BJ (cell line): ENCODE measurements at regions not wholly inside any gene's neighbourhood (a gene's known extent, or its start where the extent isn't known, plus 50 kb on each side); places are given as distances from the start of the nearest gene placed in this dataset.

Experiments
- CTCF ChIA-PET: fragments of 350-600 bp; formaldehyde crosslinking; extraction: SDS; loops from one replicate; lab custom pipeline; 2021; ENCODE audit warnings: antibody characterized with exemption, inconsistent platforms; lab: Yijun Ruan, JAX
- POLR2A ChIA-PET: fragments of 300-600 bp; sonication (Branson Sonifier 250); formaldehyde crosslinking; extraction: SDS; loops from one replicate; lab custom pipeline; 2021; ENCODE audit warnings: antibody characterized with exemption; lab: Charles Lee
- DNase-seq: peaks from one replicate; pipeline ENCODE4 v3.0.0-alpha.2; 2011; ENCODE audit warnings: low read depth
- H3K27me3 ChIP-seq: 2 replicates; pipeline ENCODE4 v1.6.0; 2011; ENCODE audit warnings: low read length; ENCODE audit not compliant: control insufficient read depth, insufficient read depth
- H3K36me3 ChIP-seq: 2 replicates; pipeline ENCODE4 v1.5.1; 2011; ENCODE audit warnings: low read length; ENCODE audit not compliant: control insufficient read depth, insufficient read depth
- H3K4me3 ChIP-seq: 2 replicates; pipeline ENCODE4 v1.5.1; 2011; ENCODE audit warnings: low read depth, mild to moderate bottlenecking, control low read depth, low read length
- TF ChIP-seq, protein P1 (sequence below): IDR thresholded peaks from 2 replicates; pipeline ENCODE4 v1.5.1; 2011; ENCODE audit warnings: low read depth, mild to moderate bottlenecking, control low read depth, inconsistent platforms, low read length, moderate library complexity; ENCODE audit not compliant: insufficient read depth

DNA sequence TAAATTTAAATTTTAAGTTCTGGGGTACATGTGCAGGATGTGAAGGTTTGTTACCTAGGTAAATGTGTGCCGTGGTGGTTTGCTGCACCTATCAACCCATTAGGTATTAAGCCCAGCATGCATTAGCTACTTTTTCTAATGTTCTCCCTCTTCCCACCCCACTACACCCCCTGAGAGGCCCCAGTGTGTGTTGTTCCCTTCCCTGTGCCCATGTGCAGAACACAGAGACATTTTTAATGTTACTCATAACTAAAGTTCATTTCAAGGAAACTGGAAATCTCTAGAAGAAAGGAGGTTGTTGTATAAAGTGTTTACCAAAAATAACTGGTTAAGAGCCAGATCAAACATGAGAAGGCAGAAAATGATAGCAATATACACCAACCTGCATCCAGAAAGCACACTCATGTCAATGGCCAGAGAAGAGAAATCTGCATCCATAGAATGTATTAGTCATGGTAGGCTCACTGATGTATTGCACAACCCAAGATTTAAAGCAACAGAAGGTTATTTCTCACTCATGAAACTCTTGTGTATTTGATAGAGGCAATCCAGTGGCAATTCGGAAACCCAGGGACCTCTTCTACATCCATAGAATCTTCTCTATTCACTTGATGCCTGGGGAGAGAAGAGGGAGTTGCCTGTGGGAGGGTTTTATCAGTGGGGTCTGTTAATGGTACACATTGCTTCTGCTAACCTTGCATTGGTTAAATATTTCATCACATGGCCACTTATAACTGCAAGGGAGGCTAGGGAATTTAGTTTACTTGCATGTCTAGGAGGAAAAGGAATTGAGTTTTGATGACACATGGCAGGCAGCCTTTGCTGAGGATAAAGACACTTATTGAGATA lies 321.9 kb upstream of the RASGRP1 start:
- peak overlapping the region; percentile 41 for H3K4me3 ChIP-seq
- TF ChIP-seq, protein P1, sequence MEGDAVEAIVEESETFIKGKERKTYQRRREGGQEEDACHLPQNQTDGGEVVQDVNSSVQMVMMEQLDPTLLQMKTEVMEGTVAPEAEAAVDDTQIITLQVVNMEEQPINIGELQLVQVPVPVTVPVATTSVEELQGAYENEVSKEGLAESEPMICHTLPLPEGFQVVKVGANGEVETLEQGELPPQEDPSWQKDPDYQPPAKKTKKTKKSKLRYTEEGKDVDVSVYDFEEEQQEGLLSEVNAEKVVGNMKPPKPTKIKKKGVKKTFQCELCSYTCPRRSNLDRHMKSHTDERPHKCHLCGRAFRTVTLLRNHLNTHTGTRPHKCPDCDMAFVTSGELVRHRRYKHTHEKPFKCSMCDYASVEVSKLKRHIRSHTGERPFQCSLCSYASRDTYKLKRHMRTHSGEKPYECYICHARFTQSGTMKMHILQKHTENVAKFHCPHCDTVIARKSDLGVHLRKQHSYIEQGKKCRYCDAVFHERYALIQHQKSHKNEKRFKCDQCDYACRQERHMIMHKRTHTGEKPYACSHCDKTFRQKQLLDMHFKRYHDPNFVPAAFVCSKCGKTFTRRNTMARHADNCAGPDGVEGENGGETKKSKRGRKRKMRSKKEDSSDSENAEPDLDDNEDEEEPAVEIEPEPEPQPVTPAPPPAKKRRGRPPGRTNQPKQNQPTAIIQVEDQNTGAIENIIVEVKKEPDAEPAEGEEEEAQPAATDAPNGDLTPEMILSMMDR = no peak
- peaks cover 1% of the 10 kb centered on the region; the same call in 1 of the 2 replicates for H3K36me3 ChIP-seq
- ChIA-PET POLR2A (interaction anchor here (0.5 to 1.3 kb wide), 5 partner anchors 9 to 309 kb away, joined by 3 to 4 read pairs (median 3); no protein-coding TSS in a partner anchor), CTCF (interaction anchor here (0.6 to 0.9 kb wide), 2 partner anchors 125 to 180 kb away, joined by 3 read pairs; no protein-coding TSS in a partner anchor)
- peak; percentile 37 for DNase-seq
- H3K27me3 ChIP-seq = no peaks in the 10 kb centered on the region

DNA sequence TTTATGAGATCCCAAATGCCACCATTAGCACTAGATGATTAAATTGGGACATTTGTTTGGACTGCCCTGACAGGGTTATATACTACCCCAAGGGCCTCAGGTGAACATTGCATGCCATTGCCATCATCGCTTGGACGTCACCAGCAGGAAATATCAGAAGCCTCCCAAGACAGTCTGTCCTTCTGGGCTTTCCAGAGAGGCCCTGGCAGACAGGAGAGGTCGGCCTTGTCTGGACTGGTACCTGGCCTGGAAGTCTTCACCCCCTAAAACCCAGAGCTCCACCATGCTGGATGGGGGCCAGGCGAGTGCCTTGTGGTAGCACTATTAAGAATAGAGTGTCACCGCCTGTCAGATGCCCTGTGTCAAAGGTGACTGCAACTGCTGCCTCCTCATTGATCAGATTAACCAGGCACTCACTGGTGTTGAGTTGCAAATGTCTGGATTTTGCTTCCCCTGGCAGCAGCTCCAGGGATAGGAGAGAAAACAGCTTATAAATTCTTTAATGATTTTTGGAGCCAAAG lies 324.1 kb upstream of the RASGRP1 start:
- ChIA-PET CTCF (interaction anchor here (0.8 kb wide), 1 partner anchor 72 kb away, joined by 3 read pairs; no protein-coding TSS in a partner anchor), POLR2A (interaction anchor here (1.4 kb wide), 1 partner anchor 21 kb away, joined by 4 read pairs; no protein-coding TSS in a partner anchor)
- no peak for DNase-seq
- H3K27me3 ChIP-seq = no peaks in the 10 kb centered on the region
- TF ChIP-seq, protein P1 = no peak
- no peak overlapping the region for H3K4me3 ChIP-seq
- H3K36me3 ChIP-seq = no peaks in the 10 kb centered on the region

DNA sequence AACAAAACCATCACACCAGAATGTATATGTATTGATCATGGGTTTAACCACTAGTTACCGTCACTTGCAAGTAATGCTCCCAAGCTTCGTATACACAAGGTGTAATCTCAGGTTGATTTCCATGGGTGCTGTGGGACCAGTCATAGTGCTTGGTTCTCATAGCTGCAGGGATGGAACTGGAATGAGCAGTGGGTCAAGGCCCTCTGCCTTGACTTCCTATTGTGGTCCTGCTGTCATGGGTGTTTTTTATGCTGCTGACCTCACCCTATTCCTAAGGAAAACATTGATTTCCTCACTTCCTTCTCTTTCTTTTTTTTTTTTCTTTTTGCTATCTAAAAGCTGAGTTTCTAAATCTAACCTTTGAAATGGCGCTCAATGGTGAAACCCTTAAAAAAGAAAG lies 325.6 kb upstream of the RASGRP1 start:
- POLR2A ChIA-PET = no interaction called here

DNA sequence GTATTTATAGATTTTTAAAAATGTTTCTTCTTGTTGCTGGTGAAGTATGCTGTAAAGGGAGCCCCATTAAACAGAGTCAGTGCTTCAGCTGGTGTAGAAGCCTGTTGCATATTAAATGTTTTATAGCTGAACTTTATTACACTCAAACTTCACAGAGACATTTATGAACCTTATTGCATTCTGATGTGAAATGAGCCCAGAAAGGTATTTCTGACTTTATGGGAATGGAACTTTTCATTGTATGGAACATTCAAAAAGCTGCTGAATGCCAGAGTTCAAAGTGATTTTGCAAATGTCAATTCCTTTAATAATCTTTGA lies 329.3 kb upstream of the RASGRP1 start:
- no peaks in the 10 kb centered on the region for H3K36me3 ChIP-seq
- peak; percentile 92 for DNase-seq
- POLR2A ChIA-PET = interaction anchor here (0.6 to 1.0 kb wide), 5 partner anchors 9 to 354 kb away, joined by 3 to 14 read pairs (median 3); no protein-coding TSS in a partner anchor
- CTCF ChIA-PET = no interaction called here
- H3K4me3 ChIP-seq = no peak overlapping the region
- no peaks in the 10 kb centered on the region for H3K27me3 ChIP-seq
- TF ChIP-seq, protein P1 = no peak

More for the DNA sequence above, 325.6 kb upstream of the RASGRP1 start:
- Histone ChIP-seq H3K27me3 (no peaks in the 10 kb centered on the region), H3K4me3 (no peak overlapping the region), H3K36me3 (no peaks in the 10 kb centered on the region)
- no peak for DNase-seq
- CTCF ChIA-PET = interaction anchor here (0.8 kb wide), 1 partner anchor 14 kb away, joined by 3 read pairs; no protein-coding TSS in a partner anchor
- TF ChIP-seq, protein P1 = no peak

DNA sequence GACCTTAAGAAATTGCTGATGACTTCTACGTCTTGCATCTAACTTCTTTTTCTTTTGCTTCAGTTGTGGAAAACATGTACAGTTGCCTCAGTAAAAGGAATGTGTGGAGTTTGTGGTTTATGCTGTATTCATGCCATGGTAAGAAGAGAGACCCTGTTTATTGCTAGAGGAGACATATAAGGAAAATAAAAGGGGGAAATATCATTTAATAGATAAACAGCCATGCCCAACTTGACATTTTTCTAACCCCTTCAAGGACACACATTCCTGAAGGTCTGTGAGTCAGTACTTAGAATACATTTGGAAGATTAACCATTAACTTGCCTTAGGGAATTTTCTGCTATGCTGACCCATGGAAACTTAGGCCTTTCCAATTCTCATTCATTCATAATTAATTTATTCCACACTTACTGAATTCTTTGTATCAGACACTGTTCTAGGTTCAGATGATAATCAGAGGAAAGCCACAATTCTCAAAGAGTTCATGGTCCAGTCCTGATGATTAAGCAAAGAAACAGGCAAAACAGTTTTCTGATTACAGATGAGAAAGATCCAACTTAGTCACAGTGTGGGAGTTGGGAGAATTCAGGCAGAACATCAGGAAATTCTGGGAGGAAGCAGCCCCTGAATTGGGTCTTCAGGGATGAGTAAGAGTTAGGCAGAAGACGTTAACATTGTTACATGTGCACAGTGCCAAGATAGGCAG lies 329.8 kb upstream of the RASGRP1 start:
- POLR2A ChIA-PET = interaction anchor here (0.6 to 1.0 kb wide), 5 partner anchors 10 to 354 kb away, joined by 3 to 14 read pairs (median 3); no protein-coding TSS in a partner anchor
- CTCF ChIA-PET = interaction anchor here (1.0 kb wide), 1 partner anchor 27 kb away, joined by 3 read pairs; no protein-coding TSS in a partner anchor
- peak; percentile 87 for DNase-seq
- H3K4me3 ChIP-seq = no peak overlapping the region
- H3K27me3 ChIP-seq = no peaks in the 10 kb centered on the region
- TF ChIP-seq, protein P1 = no peak
- no peaks in the 10 kb centered on the region for H3K36me3 ChIP-seq
